Prostate gland (tissue), 2 donors: ENCODE measurements at regions not wholly inside any gene's neighbourhood (a gene's known extent, or its start where the extent isn't known, plus 50 kb on each side); places are given as distances from the start of the nearest gene placed in this dataset.

ENCODE experiments used
- CTCF ChIP-seq, 4 experiments: fragments of 200-600 bp in 2 of 4; fragments of 450-650 bp in 2 of 4; sonication (generic) in 2 of 4; IDR thresholded peaks; 1 replicate in 3 of 4; 2 replicates in 1 of 4; pipeline ENCODE4 v1.5.1; 2016 to 2019; ENCODE audit warnings: antibody characterized with exemption in 4 of 4, mild to moderate bottlenecking in 2 of 4, moderate library complexity in 2 of 4
- POLR2A ChIP-seq: fragments of 450-650 bp; IDR thresholded peaks from one replicate; pipeline ENCODE4 v1.6.1; 2016; ENCODE audit warnings: antibody characterized with exemption, mild to moderate bottlenecking
- POLR2AphosphoS5 ChIP-seq: sonication (generic); formaldehyde crosslinking; IDR thresholded peaks from one replicate; pipeline ENCODE4 v1.6.1; 2017; ENCODE audit warnings: antibody characterized with exemption

- TF ChIP-seq CTCF (IDR thresholded peaks at IDR 0.05) (no peak), POLR2AphosphoS5 (no peak), POLR2A (no peak)
These were observed 187.6 kb downstream of the GUCY2F start for GRCh38 chrX:109294097-109294814.
